ENCODE measurements at regions not wholly inside any gene's neighbourhood (a gene's known extent, or its start where the extent isn't known, plus 50 kb on each side); places are given as distances from the start of the nearest gene placed in this dataset.

- Histone ChIP-seq H3K4me3 (replicated peaks in 1 of 3; ENCODE audit: low read depth in 2 of 3, low read length in 3 of 3) (no peak overlapping the region), H3K9ac (ENCODE audit: insufficient read depth, low read length, poor library complexity, severe bottlenecking) (no peak overlapping the region), H4K20me1 (ENCODE audit: insufficient read depth, low read length) (no peaks in the 10 kb centered on the region), H3K4me2 (replicated peaks; ENCODE audit: extremely low read depth, low read length, poor library complexity, severe bottlenecking) (no peak overlapping the region), H2AFZ (ENCODE audit: insufficient read depth, low read depth, low read length, poor library complexity, severe bottlenecking) (no peak overlapping the region), H3K4me1 (ENCODE audit: control insufficient read depth in 1 of 2, insufficient read depth in 2 of 2, low read length in 2 of 2) (peaks cover 7 to 18% of the 10 kb centered on the region in 2 donors), H3K79me2 (ENCODE audit: insufficient read depth, low read length) (no peaks in the 10 kb centered on the region), H3K27me3 (ENCODE audit: control insufficient read depth in 2 of 2, insufficient read depth in 2 of 2, low read length in 2 of 2) (no peaks in the 10 kb centered on the region), H3K36me3 (replicated peaks in 1 of 2; ENCODE audit: control insufficient read depth in 1 of 2, insufficient read depth in 2 of 2, low read length in 2 of 2) (no peaks in the 10 kb centered on the region), H3K9me3 (replicated peaks in 1 of 2; ENCODE audit: control insufficient read depth in 1 of 2, insufficient read depth in 1 of 2, low read length in 2 of 2) (peaks cover 5 to 16% of the 10 kb centered on the region in 2 donors), H3K27ac (ENCODE audit: low read depth in 1 of 2, low read length in 2 of 2) (no peak overlapping the region)
- Mint-ChIP-seq H3K4me3 (no peak overlapping the region), H3K36me3 (no peaks in the 10 kb centered on the region), H3K4me1 (peaks cover 19% of the 10 kb centered on the region), H3K27me3 (ENCODE audit: low read depth in 3 of 3) (peaks cover 0 to 4% (median 0%) of the 10 kb centered on the region in 3 donors), H3K9me3 (peaks cover 12 to 29% (median 22%) of the 10 kb centered on the region in 7 donors), H3K27ac (no peak overlapping the region)
- intact Hi-C loops (cut with micrococcal nuclease), result no loop called here
- no peak for TF ChIP-seq CTCF (IDR thresholded peaks at IDR 0.05)
- no peak for DNase-seq
- WGBS (ENCODE audit: insufficient coverage), result no CpG with 5 or more reads among the region's 2 CpGs
Observed at GRCh38 chr15:99464137-99464536, 101.6 kb upstream of the MEF2A start.

- Histone ChIP-seq H3K4me3 (replicated peaks in 1 of 3; ENCODE audit: low read depth in 2 of 3, low read length in 3 of 3) (no peak overlapping the region), H3K79me2 (ENCODE audit: insufficient read depth, low read length) (no peaks in the 10 kb centered on the region), H3K36me3 (replicated peaks in 1 of 2; ENCODE audit: control insufficient read depth in 1 of 2, insufficient read depth in 2 of 2, low read length in 2 of 2) (no peaks in the 10 kb centered on the region), H3K4me1 (ENCODE audit: control insufficient read depth in 1 of 2, insufficient read depth in 2 of 2, low read length in 2 of 2) (peaks cover 4 to 14% of the 10 kb centered on the region in 2 donors), H4K20me1 (ENCODE audit: insufficient read depth, low read length) (no peaks in the 10 kb centered on the region), H3K9ac (ENCODE audit: insufficient read depth, low read length, poor library complexity, severe bottlenecking) (no peak overlapping the region), H3K27ac (ENCODE audit: low read depth in 1 of 2, low read length in 2 of 2) (no peak overlapping the region), H3K9me3 (replicated peaks in 1 of 2; ENCODE audit: control insufficient read depth in 1 of 2, insufficient read depth in 1 of 2, low read length in 2 of 2) (peaks cover 0 to 16% of the 10 kb centered on the region in 2 donors), H2AFZ (ENCODE audit: insufficient read depth, low read depth, low read length, poor library complexity, severe bottlenecking) (no peak overlapping the region), H3K4me2 (replicated peaks; ENCODE audit: extremely low read depth, low read length, poor library complexity, severe bottlenecking) (no peak overlapping the region), H3K27me3 (ENCODE audit: control insufficient read depth in 2 of 2, insufficient read depth in 2 of 2, low read length in 2 of 2) (no peaks in the 10 kb centered on the region)
- DNase-seq, result peak in 2 of 3 donors; percentile 40 to 49
- Mint-ChIP-seq H3K4me1 (peaks cover 16% of the 10 kb centered on the region), H3K9me3 (peaks cover 9 to 29% (median 22%) of the 10 kb centered on the region in 7 donors), H3K27me3 (ENCODE audit: low read depth in 3 of 3) (peaks cover under 1 to 1% (median under 1%) of the 10 kb centered on the region in 3 donors), H3K36me3 (no peaks in the 10 kb centered on the region), H3K4me3 (no peak overlapping the region), H3K27ac (peak overlapping the region in 5 of 7 donors; percentile 8 to 75 (median 53))
- intact Hi-C loops (cut with micrococcal nuclease), result no loop called here
- no peak for TF ChIP-seq CTCF (IDR thresholded peaks at IDR 0.05)
- 74% methylated on average over 16 of the region's 18 CpGs for WGBS (ENCODE audit: insufficient coverage)
Observed at GRCh38 chr15:99466701-99467337, 99.0 kb upstream of the MEF2A start.
